A673 (cell line): ENCODE measurements at regions not wholly inside any gene's neighbourhood (a gene's known extent, or its start where the extent isn't known, plus 50 kb on each side); places are given as distances from the start of the nearest gene placed in this dataset.

Experiments used
- BruUV-seq: library from RNA; stranded (reverse); fragments of 400-500 nt; replicated peaks from 2 replicates; lab custom pipeline; 2021; lab: Mats Ljungman, UMichigan
- CTCF ChIA-PET: fragments of 300-600 bp; sonication (Branson Sonifier 250); formaldehyde crosslinking; loops from one replicate; lab custom pipeline; 2022; ENCODE audit warnings: antibody characterized with exemption; lab: Charles Lee
- POLR2A ChIA-PET: fragments of 300-600 bp; sonication (Branson Sonifier 250); formaldehyde crosslinking; loops from one replicate; lab custom pipeline; 2022; ENCODE audit warnings: antibody characterized with exemption; ENCODE audit not compliant: low non-redundant PET; lab: Charles Lee
- DNase-seq: peaks from one replicate; pipeline ENCODE4 v3.0.0-alpha.2; 2015; ENCODE audit warnings: low spot score
- H3K27ac ChIP-seq: fragments of 200-600 bp; sonication (generic); 2 replicates; pipeline ENCODE4 v1.5.1; 2016; ENCODE audit warnings: mixed run types, low read depth, mild to moderate bottlenecking, mixed read lengths, antibody characterized with exemption, low read length; ENCODE audit not compliant: poor library complexity, severe bottlenecking
- H3K27me3 ChIP-seq: fragments of 200-600 bp; sonication (generic); replicated peaks from 2 replicates; pipeline ENCODE4 v1.6.1; 2017; ENCODE audit warnings: mixed run types, low read depth, mild to moderate bottlenecking, mixed read lengths, antibody characterized with exemption, low read length; ENCODE audit not compliant: insufficient read depth, poor library complexity
- H3K36me3 ChIP-seq: fragments of 200-600 bp; sonication (generic); 2 replicates; pipeline ENCODE4 v1.6.1; 2016; ENCODE audit warnings: mixed run types, mild to moderate bottlenecking, mixed read lengths, antibody characterized with exemption, low read length; ENCODE audit not compliant: insufficient read depth, poor library complexity, severe bottlenecking
- H3K4me1 ChIP-seq: fragments of 200-600 bp; sonication (generic); 2 replicates; pipeline ENCODE4 v1.6.1; 2017; ENCODE audit warnings: mixed run types, mild to moderate bottlenecking, mixed read lengths, antibody characterized with exemption, low read length; ENCODE audit not compliant: insufficient read depth, poor library complexity, severe bottlenecking
- H3K4me3 ChIP-seq: fragments of 200-600 bp; sonication (generic); 2 replicates; pipeline ENCODE4 v1.5.1; 2016; ENCODE audit warnings: low read depth, mixed run types, mild to moderate bottlenecking, mixed read lengths, low read length; ENCODE audit not compliant: poor library complexity, severe bottlenecking
- H3K9me3 ChIP-seq: fragments of 200-600 bp; sonication (generic); 2 replicates; pipeline ENCODE4 v1.6.1; 2016; ENCODE audit warnings: mixed run types, low read depth, mild to moderate bottlenecking, mixed read lengths, antibody characterized with exemption, low read length; ENCODE audit not compliant: poor library complexity, severe bottlenecking
- EZH2 ChIP-seq: fragments of 200-600 bp; sonication (generic); IDR thresholded peaks from 2 replicates; pipeline ENCODE4 v1.6.1; 2017; ENCODE audit warnings: borderline replicate concordance, low read depth, mild to moderate bottlenecking, mixed read lengths, antibody characterized with exemption, low read length; ENCODE audit not compliant: poor library complexity, severe bottlenecking
- intact Hi-C: fragments of 100-400 bp; cut with micrococcal nuclease; formaldehyde crosslinking; loops from one replicate; pipeline ENCODE4 v1.10.0; 2022; ENCODE audit not compliant: unreplicated experiment
- TF ChIP-seq, protein P1 (sequence below): fragments of 300-800, 200-600 bp; sonication (generic); conservative IDR thresholded peaks from 2 replicates; pipeline ENCODE4 v1.5.1; 2017; ENCODE audit warnings: low read depth, mild to moderate bottlenecking, antibody characterized with exemption, low read length, moderate library complexity, mixed read lengths

DNA sequence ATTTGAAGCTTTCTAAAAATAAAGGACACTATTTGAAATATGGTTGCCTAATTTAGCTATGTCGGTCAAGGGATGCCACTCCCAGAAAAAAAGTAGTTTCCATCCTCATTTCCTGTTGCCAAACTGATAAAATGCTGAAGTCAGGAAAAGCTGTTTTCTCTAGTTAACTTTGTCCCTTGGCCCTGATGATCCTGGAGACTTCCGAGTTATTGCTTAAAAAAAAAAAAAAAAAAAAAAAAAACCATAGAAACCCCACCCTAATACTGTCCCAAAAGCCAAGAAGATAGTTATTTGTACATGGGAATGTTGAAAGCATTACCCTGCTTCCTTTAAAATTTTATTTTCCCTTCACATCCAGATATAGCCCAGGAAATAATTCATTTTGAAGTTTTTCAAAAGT, 236.7 kb downstream of the SOD2 start:
- ChIA-PET POLR2A (no interaction called here), CTCF (no interaction called here)
- no peaks in the 10 kb centered on the region for H3K9me3 ChIP-seq
- intact Hi-C loops = no loop called here
- no TSS peak for BruUV-seq
- no peak for TF ChIP-seq EZH2
- TF ChIP-seq, protein P1, sequence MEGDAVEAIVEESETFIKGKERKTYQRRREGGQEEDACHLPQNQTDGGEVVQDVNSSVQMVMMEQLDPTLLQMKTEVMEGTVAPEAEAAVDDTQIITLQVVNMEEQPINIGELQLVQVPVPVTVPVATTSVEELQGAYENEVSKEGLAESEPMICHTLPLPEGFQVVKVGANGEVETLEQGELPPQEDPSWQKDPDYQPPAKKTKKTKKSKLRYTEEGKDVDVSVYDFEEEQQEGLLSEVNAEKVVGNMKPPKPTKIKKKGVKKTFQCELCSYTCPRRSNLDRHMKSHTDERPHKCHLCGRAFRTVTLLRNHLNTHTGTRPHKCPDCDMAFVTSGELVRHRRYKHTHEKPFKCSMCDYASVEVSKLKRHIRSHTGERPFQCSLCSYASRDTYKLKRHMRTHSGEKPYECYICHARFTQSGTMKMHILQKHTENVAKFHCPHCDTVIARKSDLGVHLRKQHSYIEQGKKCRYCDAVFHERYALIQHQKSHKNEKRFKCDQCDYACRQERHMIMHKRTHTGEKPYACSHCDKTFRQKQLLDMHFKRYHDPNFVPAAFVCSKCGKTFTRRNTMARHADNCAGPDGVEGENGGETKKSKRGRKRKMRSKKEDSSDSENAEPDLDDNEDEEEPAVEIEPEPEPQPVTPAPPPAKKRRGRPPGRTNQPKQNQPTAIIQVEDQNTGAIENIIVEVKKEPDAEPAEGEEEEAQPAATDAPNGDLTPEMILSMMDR = no peak
- H3K4me3 ChIP-seq = no peak overlapping the region
- DNase-seq = no peak
- no peaks in the 10 kb centered on the region for H3K36me3 ChIP-seq
- H3K27ac ChIP-seq = no peak overlapping the region
- H3K4me1 ChIP-seq = no peaks in the 10 kb centered on the region
- H3K27me3 ChIP-seq = no peaks in the 10 kb centered on the region

DNA sequence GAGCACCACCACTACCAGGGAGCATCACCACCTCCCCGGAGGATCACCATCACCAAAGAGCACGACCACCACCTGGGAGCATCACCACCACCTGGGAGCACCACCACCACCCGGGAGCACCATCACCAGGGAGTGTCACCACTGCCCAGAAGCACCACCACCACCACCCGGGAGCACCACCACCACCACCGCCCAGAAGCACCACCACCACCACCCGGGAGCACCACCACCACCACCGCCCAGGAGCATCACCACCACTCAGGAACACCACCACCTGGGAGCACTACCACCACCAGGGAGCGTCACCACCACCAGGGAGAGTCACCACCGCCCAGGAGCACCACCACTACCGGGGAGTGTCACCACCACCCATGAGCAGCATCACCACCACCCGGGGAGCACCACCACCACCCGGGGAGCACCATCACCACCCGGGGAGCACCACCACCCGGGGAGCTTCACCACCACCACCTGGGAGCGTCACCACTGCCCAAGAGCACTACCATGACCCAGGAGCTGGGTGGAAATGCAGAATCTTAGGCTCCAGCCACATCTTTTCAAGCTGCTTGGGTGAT, 237.3 kb downstream of the SOD2 start:
- Histone ChIP-seq H3K36me3 (no peaks in the 10 kb centered on the region), H3K27me3 (no peaks in the 10 kb centered on the region), H3K9me3 (no peaks in the 10 kb centered on the region), H3K4me1 (no peaks in the 10 kb centered on the region), H3K27ac (no peak overlapping the region), H3K4me3 (no peak overlapping the region)
- no peak for DNase-seq
- no TSS peak for BruUV-seq
- intact Hi-C loops = no loop called here
- CTCF ChIA-PET = no interaction called here
- POLR2A ChIA-PET = no interaction called here
- TF ChIP-seq, protein P1 = no peak
- no peak for TF ChIP-seq EZH2

DNA sequence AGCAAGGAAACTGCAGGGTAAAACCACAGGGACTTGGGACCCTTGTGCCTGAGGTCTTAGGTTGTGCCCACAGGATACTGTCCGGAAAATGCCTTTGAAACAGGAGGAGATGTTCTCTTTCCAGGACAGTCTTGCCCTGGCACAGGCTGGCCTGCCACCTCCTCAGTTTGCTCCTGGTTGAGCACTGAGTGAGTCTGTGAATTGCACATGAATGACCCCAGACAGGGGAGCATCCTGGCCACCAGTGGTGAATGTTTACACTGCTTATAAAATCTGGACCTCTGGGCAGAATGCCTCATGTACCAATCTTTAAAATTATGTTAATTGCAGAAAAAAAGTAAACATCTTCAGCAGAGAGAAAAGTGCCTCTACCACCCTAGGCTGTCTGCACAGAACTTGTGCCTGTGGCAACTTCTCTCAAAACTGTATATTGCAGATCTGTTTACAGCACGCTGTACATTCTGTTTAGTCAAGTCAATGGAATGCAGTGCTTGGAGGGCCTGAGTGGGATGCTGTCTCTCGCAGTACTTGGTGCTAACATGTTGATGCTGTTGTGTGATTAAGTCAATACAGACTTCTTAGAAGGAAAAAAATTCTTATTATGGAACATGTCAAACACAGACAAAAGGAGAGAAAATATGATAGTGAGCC, 242.1 kb downstream of the SOD2 start:
- ChIA-PET CTCF (interaction anchor here (0.5 kb wide), 1 partner anchor 1284 kb away, joined by 7 read pairs; no protein-coding TSS in a partner anchor), POLR2A (no interaction called here)
- TF ChIP-seq EZH2 = no peak
- TF ChIP-seq, protein P1 = no peak
- Histone ChIP-seq H3K9me3 (no peaks in the 10 kb centered on the region), H3K36me3 (no peaks in the 10 kb centered on the region), H3K4me1 (no peaks in the 10 kb centered on the region), H3K4me3 (no peak overlapping the region), H3K27ac (no peak overlapping the region), H3K27me3 (no peaks in the 10 kb centered on the region)
- no TSS peak for BruUV-seq
- no peak for DNase-seq
- intact Hi-C loops = no loop called here
